ENCODE measurements at regions not wholly inside any gene's neighbourhood (a gene's known extent, or its start where the extent isn't known, plus 50 kb on each side); places are given as distances from the start of the nearest gene placed in this dataset.

GRCh38 chr3:124235446-124235845 lies 243.5 kb upstream of the ROPN1 start:
- TF ChIP-seq, protein P1, sequence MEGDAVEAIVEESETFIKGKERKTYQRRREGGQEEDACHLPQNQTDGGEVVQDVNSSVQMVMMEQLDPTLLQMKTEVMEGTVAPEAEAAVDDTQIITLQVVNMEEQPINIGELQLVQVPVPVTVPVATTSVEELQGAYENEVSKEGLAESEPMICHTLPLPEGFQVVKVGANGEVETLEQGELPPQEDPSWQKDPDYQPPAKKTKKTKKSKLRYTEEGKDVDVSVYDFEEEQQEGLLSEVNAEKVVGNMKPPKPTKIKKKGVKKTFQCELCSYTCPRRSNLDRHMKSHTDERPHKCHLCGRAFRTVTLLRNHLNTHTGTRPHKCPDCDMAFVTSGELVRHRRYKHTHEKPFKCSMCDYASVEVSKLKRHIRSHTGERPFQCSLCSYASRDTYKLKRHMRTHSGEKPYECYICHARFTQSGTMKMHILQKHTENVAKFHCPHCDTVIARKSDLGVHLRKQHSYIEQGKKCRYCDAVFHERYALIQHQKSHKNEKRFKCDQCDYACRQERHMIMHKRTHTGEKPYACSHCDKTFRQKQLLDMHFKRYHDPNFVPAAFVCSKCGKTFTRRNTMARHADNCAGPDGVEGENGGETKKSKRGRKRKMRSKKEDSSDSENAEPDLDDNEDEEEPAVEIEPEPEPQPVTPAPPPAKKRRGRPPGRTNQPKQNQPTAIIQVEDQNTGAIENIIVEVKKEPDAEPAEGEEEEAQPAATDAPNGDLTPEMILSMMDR (IDR thresholded peaks at IDR 0.05; ENCODE audit: low read depth, low read length) = no peak
- DNase-seq (ENCODE audit: extremely low read depth, low read depth) = no peak

DNA sequence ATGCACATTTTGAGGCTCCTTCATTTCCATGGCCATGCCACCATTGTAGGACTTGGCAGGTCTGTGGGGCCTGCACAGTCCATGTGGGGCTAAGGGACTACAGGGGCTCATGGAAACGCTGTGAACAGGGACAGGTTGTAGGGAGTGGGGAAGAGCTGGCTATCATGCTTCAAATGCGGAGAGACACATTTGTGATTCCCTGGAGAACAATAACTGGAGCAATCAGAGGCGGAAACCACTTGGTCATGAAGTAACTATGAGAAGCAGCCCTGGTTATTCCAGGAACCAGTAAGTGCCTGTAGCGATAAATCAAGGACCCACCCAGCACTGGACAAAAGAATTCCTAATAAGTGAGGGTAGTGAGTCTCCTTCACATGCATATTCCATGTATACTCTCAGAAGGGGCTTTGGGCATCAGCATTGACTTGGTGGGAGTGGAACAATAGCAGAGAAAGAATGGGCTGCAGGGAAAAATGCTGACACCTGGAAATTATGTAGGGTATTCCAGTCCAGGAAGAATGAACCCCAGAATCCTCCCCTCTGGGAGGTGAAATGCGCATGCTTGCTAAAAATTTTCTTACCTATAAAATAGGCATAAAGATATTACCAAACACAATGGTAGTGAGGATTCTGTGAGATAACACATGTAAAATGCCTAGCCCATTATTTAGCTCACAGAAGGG lies 251.4 kb upstream of the ROPN1 start:
- TF ChIP-seq, protein P1 (IDR thresholded peaks at IDR 0.05; ENCODE audit: low read depth, low read length) = no peak
- no peak for DNase-seq (ENCODE audit: extremely low read depth, low read depth)

DNA sequence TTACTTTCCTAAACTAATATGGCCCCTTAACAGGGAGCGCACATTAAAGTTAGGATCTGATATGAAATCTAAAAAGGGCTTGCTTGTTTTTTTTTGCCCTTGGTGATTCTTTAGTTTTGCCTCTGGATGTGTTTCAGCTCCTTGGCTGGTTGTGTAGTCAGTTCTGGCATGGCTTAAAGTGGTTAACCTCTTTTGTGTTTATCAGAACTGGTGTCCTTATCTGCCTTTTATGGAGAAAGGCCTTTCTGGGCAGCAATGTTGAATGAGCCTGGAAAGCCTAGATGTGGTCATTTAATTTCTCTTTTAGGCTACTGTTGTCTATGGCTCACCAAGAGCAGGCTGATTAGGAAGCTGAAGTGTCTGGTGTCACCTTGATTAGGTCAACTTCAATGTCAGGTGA lies 254.5 kb upstream of the ROPN1 start:
- TF ChIP-seq, protein P1 (IDR thresholded peaks at IDR 0.05; ENCODE audit: low read depth, low read length) = no peak
- no peak for DNase-seq (ENCODE audit: extremely low read depth, low read depth)

DNA sequence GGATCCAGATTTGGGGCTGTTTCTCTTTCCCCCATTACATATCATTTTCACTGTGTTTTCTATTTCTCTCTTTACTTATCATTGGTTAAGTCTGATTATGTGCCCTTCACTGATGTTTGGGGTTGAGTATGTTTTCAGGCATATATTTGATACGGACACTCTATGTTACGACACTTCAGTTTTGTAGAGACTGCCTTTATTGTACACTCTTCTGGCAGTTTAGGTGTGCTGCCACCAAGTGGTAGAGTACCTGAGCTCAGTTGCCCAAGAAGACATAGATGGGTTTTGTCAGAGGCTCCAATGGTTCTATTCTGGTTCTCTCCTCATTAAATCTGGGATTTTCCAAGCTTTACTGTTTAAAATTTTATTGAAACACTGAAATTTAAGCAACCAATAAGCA lies 255.0 kb upstream of the ROPN1 start:
- no peak for DNase-seq (ENCODE audit: extremely low read depth, low read depth)
- TF ChIP-seq, protein P1 (IDR thresholded peaks at IDR 0.05; ENCODE audit: low read depth, low read length) = peak; percentile 28

DNA sequence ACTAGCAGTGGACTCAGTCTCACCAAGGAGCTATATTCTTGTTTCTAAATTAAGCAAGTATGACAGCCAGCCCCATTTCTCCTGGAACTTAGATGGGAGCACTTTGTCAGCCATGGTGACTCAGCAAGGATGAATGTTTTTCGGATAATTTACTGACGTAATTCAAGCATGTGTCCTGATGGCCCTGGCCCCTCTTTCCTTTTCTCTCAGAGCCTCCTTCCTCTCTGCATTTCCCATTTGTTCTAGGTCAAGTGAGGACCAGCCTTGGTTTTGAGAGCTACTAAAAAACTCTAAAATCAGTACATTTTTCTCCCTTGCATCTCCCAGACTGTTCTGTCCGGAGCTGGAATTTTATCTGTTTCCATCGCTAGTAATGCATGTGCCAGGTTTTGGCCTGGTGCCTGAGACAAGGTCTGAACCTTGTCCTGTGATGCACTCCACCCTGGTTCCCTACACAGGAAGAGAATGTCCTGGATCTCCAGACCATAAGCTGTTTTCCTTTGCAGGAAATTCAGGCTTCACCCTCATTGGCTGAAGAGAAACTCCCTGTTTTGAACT lies 256.6 kb upstream of the ROPN1 start:
- DNase-seq (ENCODE audit: extremely low read depth, low read depth) = no peak
- TF ChIP-seq, protein P1 (IDR thresholded peaks at IDR 0.05; ENCODE audit: low read depth, low read length) = no peak

DNA sequence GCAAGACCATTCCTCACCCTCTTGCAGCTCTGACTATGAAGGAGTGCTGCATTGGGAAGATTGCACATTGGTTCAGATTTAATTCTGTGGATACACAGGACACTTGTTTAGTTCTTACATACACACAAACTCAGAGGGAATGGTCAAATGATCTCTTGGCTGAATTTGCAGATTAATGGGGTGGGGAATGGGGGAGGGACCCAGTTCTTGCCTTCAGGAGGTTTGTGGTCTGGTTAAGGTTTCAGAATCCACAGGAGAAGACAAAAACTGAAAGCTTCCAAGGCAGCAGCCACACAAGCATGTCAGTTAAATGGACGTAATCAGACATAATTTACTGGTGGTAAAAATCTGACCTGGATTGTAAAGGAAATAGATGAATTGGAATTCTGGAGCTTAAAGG lies 257.1 kb upstream of the ROPN1 start:
- no peak for DNase-seq (ENCODE audit: extremely low read depth, low read depth)
- TF ChIP-seq, protein P1 (IDR thresholded peaks at IDR 0.05; ENCODE audit: low read depth, low read length) = no peak

DNA sequence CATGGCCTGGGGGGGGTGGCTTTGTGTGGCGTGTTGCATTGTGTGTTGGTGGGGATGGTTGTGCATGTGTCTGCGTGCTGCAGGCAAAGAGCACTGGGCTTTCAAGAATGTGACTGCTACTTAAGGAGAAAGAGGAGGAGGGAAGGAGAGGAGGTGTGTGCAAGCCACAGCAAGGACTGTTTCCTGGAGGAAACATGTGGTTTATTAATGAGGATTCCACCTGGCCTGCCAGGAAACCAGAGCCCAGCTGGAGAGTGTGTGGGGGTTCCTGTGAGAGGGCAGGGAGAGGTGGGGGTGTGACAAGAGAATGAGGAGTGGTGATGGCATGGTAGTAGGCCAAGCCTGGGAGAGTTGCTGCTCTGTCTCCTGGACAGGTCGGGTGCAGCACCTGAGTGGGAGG lies 258.1 kb upstream of the ROPN1 start:
- TF ChIP-seq, protein P1 (IDR thresholded peaks at IDR 0.05; ENCODE audit: low read depth, low read length) = no peak

More for the DNA sequence above, 258.1 kb upstream of the ROPN1 start:
- DNase-seq (ENCODE audit: extremely low read depth, low read depth) = no peak
